ENCODE measurements at regions not wholly inside any gene's neighbourhood (a gene's known extent, or its start where the extent isn't known, plus 50 kb on each side); places are given as distances from the start of the nearest gene placed in this dataset.

DNA sequence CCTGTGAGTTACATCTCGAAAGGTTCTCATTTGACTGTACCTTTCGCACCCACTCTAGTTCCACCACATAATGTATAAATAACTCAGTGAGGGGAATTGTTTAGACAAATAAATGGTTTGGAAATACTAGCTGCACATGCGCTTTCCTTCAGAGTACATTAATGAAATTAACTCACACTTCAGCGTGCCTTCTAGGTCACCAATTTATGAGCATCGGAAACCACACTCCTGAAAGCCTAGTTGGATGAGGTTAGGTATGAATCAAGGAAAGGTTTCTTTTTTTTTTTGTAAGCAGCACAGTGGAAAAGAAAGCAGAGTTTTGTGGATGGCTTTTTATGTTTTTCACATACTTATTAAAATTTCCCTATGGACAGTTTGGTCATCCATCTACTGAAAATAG is 247.8 kb upstream of the TCF21 start:
- TF ChIP-seq, protein P1, sequence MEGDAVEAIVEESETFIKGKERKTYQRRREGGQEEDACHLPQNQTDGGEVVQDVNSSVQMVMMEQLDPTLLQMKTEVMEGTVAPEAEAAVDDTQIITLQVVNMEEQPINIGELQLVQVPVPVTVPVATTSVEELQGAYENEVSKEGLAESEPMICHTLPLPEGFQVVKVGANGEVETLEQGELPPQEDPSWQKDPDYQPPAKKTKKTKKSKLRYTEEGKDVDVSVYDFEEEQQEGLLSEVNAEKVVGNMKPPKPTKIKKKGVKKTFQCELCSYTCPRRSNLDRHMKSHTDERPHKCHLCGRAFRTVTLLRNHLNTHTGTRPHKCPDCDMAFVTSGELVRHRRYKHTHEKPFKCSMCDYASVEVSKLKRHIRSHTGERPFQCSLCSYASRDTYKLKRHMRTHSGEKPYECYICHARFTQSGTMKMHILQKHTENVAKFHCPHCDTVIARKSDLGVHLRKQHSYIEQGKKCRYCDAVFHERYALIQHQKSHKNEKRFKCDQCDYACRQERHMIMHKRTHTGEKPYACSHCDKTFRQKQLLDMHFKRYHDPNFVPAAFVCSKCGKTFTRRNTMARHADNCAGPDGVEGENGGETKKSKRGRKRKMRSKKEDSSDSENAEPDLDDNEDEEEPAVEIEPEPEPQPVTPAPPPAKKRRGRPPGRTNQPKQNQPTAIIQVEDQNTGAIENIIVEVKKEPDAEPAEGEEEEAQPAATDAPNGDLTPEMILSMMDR (IDR thresholded peaks at IDR 0.05 in 2 of 3, conservative IDR thresholded peaks at IDR 0.05 in 1 of 3; ENCODE audit: control insufficient read depth in 2 of 3, extremely low read depth in 1 of 3, insufficient read depth in 1 of 3, low read depth in 3 of 3, low read length in 3 of 3) = no peak
- no peak for TF ChIP-seq PAX8 (IDR thresholded peaks at IDR 0.05)
- TF ChIP-seq RAD21 (IDR thresholded peaks at IDR 0.05; ENCODE audit: insufficient read depth, low read depth, low read length) = no peak
